ENCODE measurements at regions not wholly inside any gene's neighbourhood (a gene's known extent, or its start where the extent isn't known, plus 50 kb on each side); places are given as distances from the start of the nearest gene placed in this dataset.

DNA sequence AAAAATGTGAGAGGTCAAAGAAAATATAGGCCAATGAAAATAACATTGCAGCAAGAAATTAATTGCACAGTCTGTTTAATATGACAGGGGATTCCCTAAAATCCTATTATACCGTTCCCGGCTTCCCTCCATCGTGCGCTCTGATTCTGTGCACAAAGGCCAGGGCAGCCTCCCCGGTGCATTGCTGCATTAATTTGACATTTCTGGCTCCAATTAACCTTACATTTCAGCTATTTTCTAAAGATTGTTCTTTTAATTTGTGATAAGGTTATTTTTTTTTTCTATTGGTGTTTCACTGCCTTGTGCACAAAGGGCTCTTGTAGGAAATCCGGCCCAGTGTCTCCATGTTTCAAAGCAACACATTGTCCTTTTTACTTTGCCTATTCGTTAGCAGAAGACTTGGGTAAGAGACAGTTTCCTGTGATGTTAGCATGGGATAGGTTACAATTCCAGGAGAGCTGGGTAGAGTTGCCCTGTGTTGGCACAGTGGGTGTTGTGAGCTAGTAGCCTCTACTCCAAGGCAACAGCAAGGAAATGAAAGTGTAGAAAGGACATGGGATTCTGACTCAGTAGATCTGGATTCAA, 257.3 kb upstream of the IGF1R start:
- peak; percentile 85 for DNase-seq (ENCODE audit: low spot score)

DNA sequence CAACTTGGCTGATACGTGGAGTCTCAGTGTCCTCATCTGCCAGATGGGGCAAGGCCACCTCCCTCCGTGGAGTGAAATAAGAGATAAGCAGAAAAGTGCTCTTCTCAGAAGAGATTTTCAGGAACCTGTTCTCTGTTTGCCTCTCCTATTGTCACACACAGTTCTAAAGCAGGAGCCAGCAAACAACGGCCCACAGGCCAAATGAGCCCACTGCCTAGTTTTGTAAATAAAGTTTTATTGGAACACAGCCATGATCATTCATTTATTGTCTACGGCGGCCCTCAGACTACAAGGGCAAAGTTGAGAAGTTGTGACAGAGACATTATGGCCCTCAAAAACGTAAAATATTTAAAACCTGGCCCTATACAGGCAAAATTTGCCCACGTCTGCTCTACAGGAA, 256.8 kb upstream of the IGF1R start:
- no peak for DNase-seq (ENCODE audit: low spot score)

DNA sequence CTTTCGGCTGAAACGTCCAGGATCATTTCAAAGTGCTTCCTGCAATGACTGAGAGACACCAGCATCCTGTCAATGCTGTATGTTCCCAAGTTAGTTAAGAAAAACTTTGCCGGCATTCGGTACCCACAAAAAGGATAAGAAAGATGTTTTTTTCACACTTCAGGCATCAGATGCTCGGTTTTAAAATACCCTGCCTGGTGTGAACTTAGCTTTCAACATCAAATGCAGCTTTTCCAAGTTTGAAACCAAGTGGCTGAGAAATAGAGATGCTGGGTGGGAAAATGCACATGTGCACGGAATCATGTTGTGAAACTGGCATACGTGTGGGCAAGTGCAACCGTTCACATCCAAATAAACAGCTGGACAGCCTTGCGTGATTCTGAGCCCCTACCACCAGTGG, 254.9 kb upstream of the IGF1R start:
- DNase-seq (ENCODE audit: low spot score), result no peak

DNA sequence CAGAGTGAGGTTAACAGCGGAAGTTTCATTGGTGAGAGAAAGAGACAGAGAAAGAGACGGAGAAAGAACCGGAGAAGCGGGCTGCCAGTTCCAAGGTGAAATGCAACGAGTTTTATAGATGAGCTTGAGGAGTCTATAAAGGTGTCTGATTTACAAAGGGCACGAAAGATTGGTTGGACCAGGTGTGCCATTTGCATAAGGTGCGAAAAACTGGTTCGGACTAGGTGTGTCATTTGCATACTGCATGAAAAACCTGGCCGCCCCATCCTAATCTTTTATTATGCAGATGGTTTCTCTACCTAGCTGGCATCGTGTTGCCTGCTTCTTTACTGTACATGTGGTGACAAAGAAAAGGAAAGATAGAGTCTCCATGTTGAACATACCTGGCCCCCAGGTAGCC, 253.8 kb upstream of the IGF1R start:
- no peak for DNase-seq (ENCODE audit: low spot score)

DNA sequence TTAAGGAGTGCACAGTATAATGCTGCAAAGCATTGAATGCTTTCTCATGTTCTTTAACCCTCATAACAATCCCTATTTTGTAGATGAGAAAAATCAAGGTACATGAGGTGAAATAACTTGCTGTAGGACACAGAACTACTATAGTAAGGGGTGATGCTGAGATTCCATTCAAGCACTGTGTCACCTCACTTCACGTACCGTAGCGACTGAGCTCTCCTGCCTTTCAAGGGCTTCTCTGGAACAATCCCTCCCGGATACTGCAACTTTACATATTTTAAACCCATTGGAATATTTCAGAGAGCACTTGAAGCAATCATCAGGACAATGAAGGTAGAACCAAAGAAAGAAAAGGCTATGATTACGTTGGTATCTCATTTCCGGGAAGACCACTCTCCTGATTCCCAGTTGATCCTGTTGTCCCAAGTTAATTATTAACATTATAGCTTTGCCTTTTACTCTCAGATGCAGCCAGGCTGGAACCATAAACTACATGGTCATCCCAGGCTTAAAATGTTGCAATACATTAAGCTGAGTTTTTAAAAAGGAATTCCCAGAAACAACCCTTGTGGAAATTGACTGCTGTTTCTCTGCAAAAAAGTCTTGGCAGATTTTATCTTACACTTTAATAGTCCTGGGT, 252.2 kb upstream of the IGF1R start:
- no peak for DNase-seq (ENCODE audit: low spot score)

DNA sequence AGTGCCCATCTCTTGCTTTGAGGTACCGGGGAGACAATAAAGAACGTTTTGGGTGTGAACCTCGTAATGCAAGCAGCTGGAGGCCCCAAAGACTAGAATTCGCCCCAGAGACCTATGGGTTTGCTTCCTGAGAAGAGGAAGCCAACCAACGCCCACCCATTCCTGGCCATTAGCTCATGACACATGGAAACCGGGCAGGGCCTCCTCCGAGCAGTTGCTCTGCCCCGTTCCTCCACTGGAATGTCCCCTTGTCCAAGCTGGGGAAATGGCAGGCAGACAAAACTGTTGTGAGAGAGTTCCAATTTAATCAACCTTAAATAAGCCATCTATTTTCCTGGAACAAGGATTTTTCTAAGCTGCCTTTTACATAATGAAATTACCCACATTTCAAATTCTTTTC, 250.9 kb upstream of the IGF1R start:
- DNase-seq (ENCODE audit: low spot score), result no peak

DNA sequence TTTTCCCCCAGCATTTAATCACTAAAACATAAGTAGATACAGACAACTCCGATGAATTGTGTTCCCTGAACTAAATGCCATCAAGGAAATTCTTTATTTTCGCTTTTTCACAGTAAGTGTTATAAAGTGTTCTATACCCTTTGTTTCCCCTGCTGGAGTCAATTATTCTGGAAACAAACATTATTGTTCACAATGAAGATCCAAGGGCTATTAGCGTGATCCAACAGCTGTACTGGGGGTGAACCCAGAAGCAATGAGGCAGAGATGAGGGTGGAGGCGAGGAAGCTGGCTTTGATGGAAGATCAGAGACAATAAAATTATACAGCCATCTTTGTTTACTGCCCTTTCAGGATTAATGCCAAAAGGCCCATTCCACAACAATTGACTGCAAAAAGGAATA, 250.3 kb upstream of the IGF1R start:
- no peak for DNase-seq (ENCODE audit: low spot score)

DNA sequence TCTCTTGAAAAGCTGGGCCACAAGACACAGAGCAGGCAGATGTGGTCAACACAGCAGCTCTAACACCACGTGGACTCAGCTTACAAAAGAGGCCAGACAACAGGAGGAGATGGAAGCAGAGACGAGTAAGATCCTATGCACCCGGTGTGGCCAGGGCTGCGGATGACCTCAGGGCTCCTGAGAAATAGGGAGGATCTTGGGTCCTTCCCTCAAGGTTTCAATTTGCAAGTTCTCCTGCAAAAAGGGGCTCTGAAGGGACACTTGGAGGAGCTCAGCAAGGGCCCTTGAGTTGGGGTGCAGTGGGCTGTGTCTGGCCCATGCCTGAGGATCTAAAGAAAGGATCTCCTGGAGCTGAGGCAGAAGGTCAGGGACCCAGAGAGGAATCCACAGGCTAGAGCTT, 249.5 kb upstream of the IGF1R start:
- DNase-seq (ENCODE audit: low spot score), result no peak

DNA sequence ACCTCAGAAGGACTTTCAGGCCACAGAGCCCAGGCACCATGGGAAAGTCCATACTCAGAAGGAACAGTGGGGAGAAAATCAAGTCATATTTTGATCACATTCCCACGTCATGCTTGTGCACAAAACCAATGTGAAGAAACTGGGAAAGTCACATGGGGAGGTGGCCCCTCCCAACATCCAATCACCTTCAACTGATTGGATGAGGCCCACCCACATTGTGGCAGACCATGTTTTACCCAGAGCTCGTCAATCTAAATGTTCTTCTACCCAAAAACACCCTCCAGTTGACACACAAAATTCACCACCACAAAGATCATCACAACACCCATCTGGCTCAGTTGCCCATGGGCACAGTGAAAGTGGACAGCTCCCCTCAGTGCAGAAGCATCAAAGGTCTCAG, 248.2 kb upstream of the IGF1R start:
- DNase-seq (ENCODE audit: low spot score), result no peak

DNA sequence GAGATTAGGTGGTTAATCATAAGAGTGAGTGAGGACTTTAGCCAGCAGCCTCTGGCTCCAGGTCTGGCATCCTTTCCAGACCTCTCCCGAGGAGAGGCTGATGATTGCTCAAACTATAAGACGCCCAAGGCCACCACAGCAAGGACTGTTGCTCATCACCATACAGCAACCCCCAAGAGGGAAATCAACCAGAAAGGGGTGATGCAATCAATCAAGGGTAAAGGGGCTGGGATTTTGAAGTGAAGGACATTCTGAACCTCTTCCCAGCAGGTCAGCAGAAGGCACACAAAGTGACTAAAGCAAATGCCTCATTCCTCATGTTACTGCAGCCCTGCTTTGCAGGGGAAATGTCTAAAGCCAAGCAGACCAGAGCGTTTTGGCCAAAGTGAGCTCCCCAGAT, 247.3 kb upstream of the IGF1R start:
- DNase-seq (ENCODE audit: low spot score), result no peak

DNA sequence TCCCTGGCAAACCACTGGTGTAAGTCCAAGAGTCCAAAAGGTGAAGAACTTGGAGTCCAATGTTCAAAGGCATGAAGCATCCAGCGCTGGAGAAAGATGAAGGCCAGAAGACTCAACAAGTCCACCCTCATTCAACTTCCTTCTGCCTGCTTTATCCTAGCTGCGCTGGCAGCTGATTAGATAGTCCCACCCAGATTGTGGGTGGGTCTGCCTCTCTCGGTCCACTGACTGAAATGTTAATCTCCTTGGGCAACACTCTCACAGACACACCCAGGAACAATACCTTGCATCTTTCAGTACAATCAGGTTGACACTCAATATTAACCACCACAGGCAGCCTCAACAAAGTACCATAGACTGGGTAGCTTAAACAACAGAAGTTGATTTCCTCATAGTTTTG, 245.9 kb upstream of the IGF1R start:
- DNase-seq (ENCODE audit: low spot score), result no peak

DNA sequence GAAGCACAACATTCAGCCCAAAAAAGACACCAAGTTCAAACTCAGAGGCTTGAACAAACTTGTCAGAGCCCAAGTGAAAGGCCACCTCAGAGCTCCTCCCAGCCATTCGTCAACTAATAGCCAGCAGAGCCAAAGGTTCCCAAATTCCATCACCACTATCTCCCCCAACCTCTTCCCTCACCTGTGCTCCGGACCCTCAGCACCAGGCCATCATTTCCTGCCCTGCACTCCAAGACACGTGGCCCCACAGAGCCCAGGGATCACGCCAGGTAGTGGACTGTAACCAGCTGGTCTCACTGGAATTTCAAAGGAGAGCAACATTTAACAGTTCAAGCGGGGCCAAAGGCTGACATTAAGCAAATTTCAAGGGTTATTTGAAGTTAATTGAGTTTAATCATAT, 245.2 kb upstream of the IGF1R start:
- DNase-seq (ENCODE audit: low spot score), result no peak

DNA sequence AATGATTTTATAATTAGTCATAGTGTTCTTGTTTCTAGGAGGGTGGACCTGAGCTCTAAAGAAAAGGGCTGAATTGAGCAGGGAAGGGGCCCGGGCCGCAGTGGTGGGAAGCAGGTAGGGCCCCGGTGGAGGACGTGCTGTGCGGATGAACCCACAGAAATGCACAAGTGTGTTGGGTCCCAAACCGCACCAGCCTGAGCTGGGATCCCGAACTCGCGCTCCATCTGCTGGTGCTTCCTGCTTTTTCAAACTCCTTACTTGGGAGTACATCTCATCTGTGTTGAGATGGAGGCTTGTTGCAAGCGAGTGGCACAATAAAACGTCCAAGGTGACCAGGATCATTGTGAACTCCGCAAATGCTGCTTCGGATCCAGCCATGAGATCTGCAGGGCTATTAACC, 244.8 kb upstream of the IGF1R start:
- DNase-seq (ENCODE audit: low spot score), result no peak

DNA sequence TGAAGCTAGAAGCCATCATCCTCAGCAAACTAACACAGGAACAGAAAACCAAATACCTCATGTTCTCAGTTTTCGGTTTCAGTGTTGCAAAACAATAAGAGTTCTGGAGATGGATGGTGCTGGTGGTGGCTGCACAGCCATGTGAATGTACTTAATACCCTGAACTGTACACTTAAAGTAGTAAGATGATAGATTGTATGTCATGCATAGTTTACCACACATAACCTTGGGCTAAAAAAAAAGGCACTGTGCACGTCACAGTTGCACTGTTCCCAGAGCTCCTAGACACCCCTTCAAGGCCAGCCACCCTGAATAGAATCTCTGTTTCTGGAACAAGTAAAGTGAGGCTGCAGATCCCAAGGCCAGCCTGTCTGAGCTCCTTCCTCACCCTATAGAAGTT, 243.3 kb upstream of the IGF1R start:
- peak; percentile 55 for DNase-seq (ENCODE audit: low spot score)

DNA sequence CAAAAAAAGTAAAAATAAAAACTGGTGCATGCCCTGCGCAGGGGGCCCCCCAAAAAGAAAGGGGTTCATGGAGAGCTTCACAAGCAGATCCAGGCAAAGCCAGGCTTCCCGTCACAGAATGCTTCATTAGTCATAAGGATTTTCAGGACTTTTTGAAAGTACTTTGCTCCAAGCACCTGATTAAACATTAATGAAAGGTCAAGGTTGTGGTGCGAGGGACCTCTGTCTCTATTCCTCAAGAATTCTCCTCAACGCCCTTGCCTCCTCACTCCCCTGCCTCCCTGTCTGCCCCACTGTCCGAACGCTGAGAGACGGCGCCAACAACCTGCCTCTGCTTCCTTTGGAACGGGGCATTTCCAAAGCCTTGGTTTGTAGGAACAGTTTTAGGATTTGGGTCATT, 240.1 kb upstream of the IGF1R start:
- no peak for DNase-seq (ENCODE audit: low spot score)

DNA sequence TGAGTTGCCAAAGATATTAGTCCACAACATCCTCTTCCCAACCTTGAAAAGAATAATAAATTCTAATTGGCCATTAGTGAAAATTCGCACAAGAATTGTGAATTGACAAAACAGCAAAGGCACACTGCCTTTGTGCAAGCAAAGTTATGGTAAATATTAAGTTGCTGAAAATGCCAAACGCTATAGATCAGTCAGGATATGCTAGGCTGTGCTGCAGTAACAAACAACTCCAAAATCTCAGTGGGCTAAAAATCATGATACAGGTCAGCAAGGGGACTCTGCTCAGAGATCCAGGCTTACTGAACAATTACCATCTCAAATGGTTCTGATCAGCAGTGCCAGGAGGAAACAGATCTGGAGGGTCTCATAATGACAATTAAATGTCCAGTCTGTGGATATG, 238.0 kb upstream of the IGF1R start:
- no peak for DNase-seq (ENCODE audit: low spot score)

DNA sequence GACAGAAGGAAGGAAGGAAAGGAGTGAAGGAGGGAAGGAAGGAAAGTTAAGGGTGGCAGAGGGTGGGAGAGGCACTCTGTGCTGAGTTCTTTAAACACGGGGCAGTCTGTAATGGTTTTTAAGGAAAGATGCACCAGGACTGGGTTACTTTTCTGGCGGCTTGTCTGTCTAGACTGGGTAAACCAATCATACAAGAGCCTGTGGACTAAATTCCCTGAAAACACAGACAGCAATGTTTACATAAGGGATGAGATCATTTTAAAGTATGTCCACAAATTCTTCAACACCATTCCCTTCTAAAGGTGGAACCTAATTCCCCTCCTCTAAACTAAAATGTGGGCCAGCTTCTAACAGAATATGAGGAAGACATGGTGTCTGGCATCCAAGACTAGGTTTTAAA, 235.5 kb upstream of the IGF1R start:
- DNase-seq (ENCODE audit: low spot score), result no peak

DNA sequence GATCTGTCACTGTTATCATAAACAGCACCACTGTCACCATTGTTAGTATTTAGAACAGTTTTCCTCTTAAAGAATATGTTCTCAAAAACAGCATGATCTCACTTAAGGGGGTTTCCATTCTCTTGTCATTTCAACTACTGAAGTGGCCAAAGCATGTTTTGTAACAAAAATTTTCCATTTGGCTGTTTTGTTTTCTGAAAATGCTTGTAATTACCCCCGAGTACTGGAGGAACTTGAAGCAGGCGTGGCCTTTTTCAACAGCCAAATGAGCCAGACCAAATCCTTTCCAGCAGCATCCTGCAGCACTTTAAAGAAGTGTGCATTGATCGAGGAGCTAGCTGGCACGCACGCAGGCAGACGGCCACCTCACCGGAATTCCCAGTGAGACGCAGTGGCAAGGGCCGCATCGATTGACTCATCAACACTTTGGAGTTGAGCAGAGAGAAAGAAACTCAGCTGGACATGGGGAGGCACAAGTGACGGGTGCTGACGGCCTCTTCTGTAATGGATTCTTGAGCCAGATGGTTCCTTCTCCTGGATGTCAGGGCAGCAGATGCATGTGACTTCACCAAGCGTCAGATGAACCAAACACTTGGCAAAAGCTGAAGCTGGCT, 234.3 kb upstream of the IGF1R start:
- DNase-seq (ENCODE audit: low spot score), result no peak

DNA sequence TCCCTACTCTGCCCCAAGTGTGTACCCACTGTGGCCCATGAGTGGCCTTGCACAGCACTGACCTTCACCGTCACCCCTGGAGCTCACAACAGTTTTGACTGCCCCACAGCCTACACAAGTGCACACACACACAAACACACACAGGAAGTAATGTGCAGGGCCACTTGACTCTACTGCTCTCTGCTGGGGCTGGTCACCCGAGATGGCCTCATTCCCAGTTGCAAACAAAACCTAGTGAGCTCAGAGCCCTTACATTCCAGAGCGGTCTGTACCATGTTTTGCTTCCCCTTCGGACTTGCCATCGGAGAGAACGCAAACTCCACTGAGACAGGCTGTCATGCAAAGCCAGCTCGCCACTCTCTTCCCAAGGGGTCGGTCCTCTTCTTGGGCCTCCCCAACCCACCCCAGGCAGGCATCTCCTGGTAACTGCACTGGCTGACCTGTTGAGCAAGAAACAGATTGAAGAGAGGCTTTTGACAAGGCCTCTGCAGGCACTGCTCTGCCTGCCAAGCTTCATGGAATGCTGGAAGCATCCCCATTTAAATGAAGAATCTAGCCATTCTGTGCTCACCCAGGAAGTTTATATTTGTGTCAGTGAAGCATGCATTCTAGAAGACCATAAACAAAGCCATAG, 232.0 kb upstream of the IGF1R start:
- no peak for DNase-seq (ENCODE audit: low spot score)

DNA sequence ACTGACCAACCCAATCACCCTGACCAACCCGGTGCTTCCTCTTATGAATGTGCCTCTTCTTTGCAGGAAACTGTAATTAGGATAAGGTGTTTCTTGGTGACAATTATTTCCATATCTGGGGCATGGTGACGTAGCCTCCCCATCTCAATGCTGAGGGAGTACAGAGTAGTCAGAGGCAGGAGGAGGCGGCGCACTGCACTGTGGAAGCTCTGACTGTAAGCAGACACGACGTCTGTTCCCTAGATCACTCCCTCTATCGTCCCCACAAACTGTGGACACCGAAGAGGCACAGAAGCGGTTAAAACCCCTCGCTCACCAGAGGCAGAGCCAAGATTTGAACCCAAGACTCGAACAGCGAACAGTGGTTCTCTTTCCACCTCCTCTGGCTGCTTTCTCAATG, 231.0 kb upstream of the IGF1R start:
- no peak for DNase-seq (ENCODE audit: low spot score)

DNA sequence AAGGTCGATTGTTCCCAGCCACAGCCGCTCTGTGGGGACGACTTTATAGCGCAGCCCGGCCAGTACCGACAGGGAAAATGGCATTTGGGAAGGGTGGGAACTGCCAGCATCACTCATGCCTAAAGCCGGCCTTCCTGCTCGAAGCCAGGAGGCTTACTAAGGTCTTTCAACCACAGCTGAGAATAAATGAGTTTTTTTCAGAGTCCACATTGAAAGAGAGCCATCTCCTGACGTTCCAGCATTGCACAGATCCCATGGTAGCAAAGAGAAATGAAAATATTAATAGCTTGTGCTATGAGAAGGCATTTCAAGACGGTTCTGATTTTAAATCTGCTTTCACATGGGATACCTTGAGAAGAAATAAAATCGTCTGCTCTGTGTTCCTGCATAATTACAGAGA, 230.2 kb upstream of the IGF1R start:
- DNase-seq (ENCODE audit: low spot score), result no peak

DNA sequence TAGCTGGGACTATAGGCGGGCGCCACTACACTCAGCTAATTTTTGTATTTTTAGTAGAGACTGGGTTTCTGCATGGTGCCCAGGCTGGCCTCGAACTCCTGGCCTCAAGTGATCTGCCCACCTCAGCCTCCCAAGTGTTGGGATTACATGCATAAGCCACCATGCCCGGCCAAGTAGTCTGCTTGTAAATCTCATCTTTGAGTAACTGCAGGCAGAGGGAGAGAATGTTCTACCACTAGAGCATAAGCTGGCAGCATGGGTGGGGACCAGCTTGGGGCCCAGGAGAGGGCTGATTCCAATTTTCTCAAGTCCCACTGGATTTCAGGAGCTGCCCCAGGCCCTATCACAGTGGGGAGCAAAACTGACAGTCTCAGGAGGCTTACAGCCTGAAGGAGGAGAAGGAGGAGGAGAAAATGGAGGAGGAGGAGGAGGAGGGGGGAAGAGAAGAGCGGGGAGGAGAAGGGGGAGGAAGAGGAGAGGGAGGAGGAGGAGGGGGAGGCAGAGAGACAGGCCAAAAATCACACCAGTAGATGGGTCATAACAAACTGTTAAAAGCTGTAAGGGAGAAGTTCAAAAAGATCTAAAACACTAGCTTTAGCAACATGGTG, 229.1 kb upstream of the IGF1R start:
- DNase-seq (ENCODE audit: low spot score), result no peak

DNA sequence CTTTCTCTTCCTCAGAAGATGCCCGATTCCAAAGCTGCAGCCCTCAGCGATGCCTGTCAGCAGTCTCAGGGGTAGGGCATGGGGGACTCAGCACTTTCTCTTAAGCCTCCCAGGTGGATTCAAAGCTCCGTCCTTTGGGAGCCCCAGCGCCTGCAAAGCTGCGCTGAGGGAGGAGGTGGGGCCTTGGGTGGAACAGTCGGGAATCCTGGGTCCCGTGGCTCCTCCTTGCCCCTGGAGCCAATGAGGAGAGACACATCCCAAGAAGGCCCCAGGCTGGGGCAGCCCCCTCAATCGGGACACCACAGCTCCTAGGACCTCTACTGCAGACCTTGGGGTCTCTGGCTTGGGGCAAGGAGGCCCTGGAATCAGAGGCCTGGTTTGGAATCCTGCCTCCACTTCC, 227.5 kb upstream of the IGF1R start:
- no peak for DNase-seq (ENCODE audit: low spot score)
